Gastroesophageal sphincter (tissue), 4 donors: ENCODE measurements at regions not wholly inside any gene's neighbourhood (a gene's known extent, or its start where the extent isn't known, plus 50 kb on each side); places are given as distances from the start of the nearest gene placed in this dataset.

Source experiments
- ATAC-seq: fragments of 150-250 bp; one replicate; pipeline ENCODE4 v1.9.1; 2016; ENCODE audit warnings: mild to moderate bottlenecking, moderate library complexity
- H3K27ac ChIP-seq, 4 donors: fragments of 200-600 bp; sonication (generic) in 3 of 4; 1 replicate in 3 of 4; 2 replicates in 1 of 4; pipeline ENCODE4 v1.5.1; 2016 to 2019
- H3K27me3 ChIP-seq: fragments of 200-600 bp; sonication (generic); one replicate; pipeline ENCODE4 v1.5.1; 2019
- H3K36me3 ChIP-seq, 2 donors: fragments of 200-600 bp; sonication (generic); one replicate each; pipeline ENCODE4 v1.5.1; 2019; ENCODE audit warnings: control low read depth in 1 of 2
- H3K4me1 ChIP-seq, 3 donors: fragments of 200-600 bp; sonication (generic); 1 replicate in 2 of 3; 2 replicates in 1 of 3; pipeline ENCODE4 v1.5.1; 2016 to 2019; ENCODE audit warnings: control low read depth in 2 of 3
- H3K4me3 ChIP-seq, 2 donors: fragments of 200-600 bp; sonication (generic); one replicate each; pipeline ENCODE4 v1.5.1; 2019; ENCODE audit warnings: mild to moderate bottlenecking in 1 of 2, moderate library complexity in 1 of 2
- H3K9me3 ChIP-seq, 3 donors: fragments of 200-600 bp; sonication (generic); one replicate each; pipeline ENCODE4 v1.5.1; 2017 to 2019; ENCODE audit warnings: control low read depth in 2 of 3
- CTCF ChIP-seq, 4 experiments: fragments of 200-600 bp in 2 of 4; fragments of 450-650 bp in 2 of 4; sonication (generic) in 1 of 4; IDR thresholded peaks; one replicate each; pipeline ENCODE4 v1.5.1; 2017 to 2019; ENCODE audit warnings: antibody characterized with exemption in 4 of 4, mild to moderate bottlenecking in 2 of 4, moderate library complexity in 2 of 4
- EP300 ChIP-seq: sonication (generic); formaldehyde crosslinking; IDR thresholded peaks from one replicate; pipeline ENCODE4 v1.6.1; 2017; ENCODE audit warnings: antibody characterized with exemption, mild to moderate bottlenecking
- POLR2A ChIP-seq, 2 donors: fragments of 450-650 bp; IDR thresholded peaks; one replicate each; pipeline ENCODE4 v1.6.1; 2017; ENCODE audit warnings: antibody characterized with exemption in 2 of 2, mild to moderate bottlenecking in 2 of 2, moderate library complexity in 1 of 2
- POLR2AphosphoS5 ChIP-seq: sonication (generic); formaldehyde crosslinking; IDR thresholded peaks from one replicate; pipeline ENCODE4 v1.6.1; 2017; ENCODE audit warnings: antibody characterized with exemption
- WGBS, 2 donors: methylation state at CpG; one replicate each; pipeline ENCODE4 v1.1.5; 2018; ENCODE audit warnings: low coverage in 1 of 2; 5-methylcytosine and 5-hydroxymethylcytosine counted together

DNA sequence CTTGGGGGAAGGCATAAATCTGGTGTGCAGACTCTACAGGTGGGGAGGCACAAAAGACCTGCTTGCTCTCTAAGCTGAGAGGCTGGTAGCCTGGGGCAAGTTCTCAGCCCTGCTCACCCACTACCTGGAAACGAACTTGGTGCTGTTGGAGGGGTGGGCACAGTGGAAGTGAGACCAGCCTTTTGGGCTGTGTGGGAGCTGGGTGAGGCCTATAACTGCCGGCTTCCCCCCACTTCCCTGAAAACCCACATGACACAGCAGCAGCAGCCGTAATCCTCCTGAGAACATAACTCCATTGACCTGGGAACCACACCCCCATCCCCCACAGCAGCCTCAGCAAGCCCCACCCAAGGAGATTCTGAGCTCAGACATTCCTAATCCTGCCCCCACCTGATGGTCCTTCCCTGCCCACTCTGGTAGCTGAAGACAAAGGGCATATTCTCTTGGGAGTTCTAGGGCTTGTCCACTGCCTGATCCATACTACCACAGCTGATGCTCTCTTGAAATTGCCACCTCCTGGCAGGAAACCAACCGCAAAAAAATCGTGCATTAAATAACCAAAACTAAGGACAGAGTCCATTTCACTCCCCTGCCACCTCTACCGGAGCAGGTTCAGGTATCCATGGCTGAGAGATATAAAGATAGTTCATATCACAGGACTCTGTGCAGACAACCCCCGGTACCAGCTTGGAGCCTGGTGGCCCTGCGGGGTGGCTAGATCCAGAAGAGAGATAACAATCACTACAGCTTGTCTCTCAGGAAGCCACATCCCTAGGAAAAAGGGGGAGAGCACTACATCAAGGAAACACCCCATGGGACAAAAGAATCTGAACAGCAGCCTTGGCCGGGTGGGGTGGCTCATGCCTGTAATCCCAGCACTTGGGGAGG is 178.1 kb downstream of the NDUFA10 start:
- H3K27me3 ChIP-seq = no peaks in the 10 kb centered on the region
- 80 to 96% methylated on average over 4 of the region's 9 CpGs for WGBS, 2 donors
- no peak for ATAC-seq
- H3K9me3 ChIP-seq = peaks cover 0 to 26% (median 0%) of the 10 kb centered on the region in 3 donors
- no peak overlapping the region for H3K4me3 ChIP-seq
- no peak overlapping the region for H3K27ac ChIP-seq
- TF ChIP-seq POLR2A (IDR thresholded peaks at IDR 0.05) (no peak), POLR2AphosphoS5 (no peak)
- H3K4me1 ChIP-seq = no peaks in the 10 kb centered on the region
- H3K36me3 ChIP-seq = no peaks in the 10 kb centered on the region

GRCh38 chr2:239845968-239846367 is 179.2 kb downstream of the NDUFA10 start:
- H3K4me1 ChIP-seq = no peaks in the 10 kb centered on the region
- H3K4me3 ChIP-seq = no peak overlapping the region
- no peaks in the 10 kb centered on the region for H3K36me3 ChIP-seq
- H3K27me3 ChIP-seq = no peaks in the 10 kb centered on the region
- ATAC-seq = no peak
- no peak for TF ChIP-seq EP300
- TF ChIP-seq POLR2A (IDR thresholded peaks at IDR 0.05) = no peak
- TF ChIP-seq CTCF (IDR thresholded peaks at IDR 0.05) = no peak
- TF ChIP-seq POLR2AphosphoS5 = no peak
- H3K27ac ChIP-seq = no peak overlapping the region
- peaks cover 0 to 16% (median 0%) of the 10 kb centered on the region in 3 donors for H3K9me3 ChIP-seq

DNA sequence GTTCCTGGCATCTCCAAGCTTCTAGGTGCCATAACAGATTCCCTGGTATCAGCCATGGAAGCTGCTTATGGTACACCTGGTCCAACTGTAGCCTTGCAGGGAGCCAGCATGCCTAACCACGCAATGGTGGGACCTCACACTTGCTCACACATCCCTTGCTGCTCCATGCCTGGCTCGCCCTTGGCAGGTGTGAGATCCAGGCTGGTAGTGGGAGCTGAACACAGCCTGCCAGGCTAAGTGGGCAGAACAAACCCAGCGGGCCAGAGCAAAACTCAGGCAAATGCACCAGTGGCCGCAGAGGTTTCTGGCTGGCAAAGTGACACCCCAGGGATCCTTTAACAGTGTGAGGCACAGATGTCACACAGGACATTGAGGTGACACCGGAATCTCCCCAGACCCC is 185.8 kb downstream of the NDUFA10 start:
- no peaks in the 10 kb centered on the region for H3K4me1 ChIP-seq
- WGBS, 2 donors = 70% methylated on average over 3 of the region's 5 CpGs; no CpG with 5 or more reads in 1 of the 2 donors
- H3K36me3 ChIP-seq = no peaks in the 10 kb centered on the region
- TF ChIP-seq POLR2AphosphoS5 (no peak), EP300 (no peak), CTCF (IDR thresholded peaks at IDR 0.05) (no peak), POLR2A (IDR thresholded peaks at IDR 0.05) (no peak)
- no peak for ATAC-seq
- no peak overlapping the region for H3K27ac ChIP-seq
- peaks cover 0 to 7% (median 0%) of the 10 kb centered on the region in 3 donors for H3K9me3 ChIP-seq
- no peak overlapping the region for H3K4me3 ChIP-seq
- H3K27me3 ChIP-seq = no peaks in the 10 kb centered on the region

DNA sequence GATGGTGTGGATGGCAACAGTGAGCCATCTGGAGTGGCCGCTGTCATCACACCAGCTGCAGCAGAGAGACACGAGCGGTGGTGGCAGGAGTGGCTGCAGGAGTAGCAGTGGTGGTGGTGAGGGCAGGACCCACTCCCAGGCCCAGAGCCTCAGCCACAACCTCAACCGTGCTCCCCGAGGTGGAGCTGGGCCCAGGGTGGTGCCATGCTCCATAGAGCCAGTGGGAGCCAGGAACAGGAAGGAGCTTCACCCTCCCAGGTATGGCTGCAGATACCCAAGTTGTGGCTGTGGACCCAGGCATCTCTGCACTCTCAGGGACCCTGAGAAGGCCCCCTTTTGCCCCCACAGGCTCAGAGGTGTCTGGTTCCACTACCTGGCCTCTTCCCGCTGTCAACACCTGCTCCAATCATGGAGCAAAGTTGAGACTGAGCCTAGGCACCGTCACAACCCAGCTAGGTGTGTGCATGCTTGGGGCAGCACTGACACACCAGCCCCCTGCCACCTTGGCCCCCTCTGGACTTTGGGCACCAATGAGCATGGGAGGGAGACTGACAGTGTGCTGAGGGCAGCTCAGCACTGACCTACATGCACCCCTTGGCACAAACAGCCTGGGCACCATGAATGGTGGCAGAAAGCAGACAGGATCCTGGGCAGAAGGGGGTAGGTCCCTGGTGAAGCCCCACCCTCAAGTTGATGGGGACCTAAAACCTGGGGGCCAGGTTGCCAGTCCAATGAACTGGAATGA is 188.9 kb downstream of the NDUFA10 start:
- peaks cover 0 to 4% (median 3%) of the 10 kb centered on the region in 3 donors for H3K4me1 ChIP-seq
- 81 to 100% methylated on average over 1 to 5 of the region's 7 CpGs for WGBS, 2 donors
- H3K36me3 ChIP-seq = no peaks in the 10 kb centered on the region
- TF ChIP-seq CTCF (IDR thresholded peaks at IDR 0.05) (no peak), EP300 (no peak), POLR2AphosphoS5 (no peak), POLR2A (IDR thresholded peaks at IDR 0.05) (no peak)
- ATAC-seq = no peak
- H3K4me3 ChIP-seq = no peak overlapping the region
- H3K27me3 ChIP-seq = no peaks in the 10 kb centered on the region
- H3K27ac ChIP-seq = no peak overlapping the region
- peaks cover 0 to 7% (median 0%) of the 10 kb centered on the region in 3 donors for H3K9me3 ChIP-seq

DNA sequence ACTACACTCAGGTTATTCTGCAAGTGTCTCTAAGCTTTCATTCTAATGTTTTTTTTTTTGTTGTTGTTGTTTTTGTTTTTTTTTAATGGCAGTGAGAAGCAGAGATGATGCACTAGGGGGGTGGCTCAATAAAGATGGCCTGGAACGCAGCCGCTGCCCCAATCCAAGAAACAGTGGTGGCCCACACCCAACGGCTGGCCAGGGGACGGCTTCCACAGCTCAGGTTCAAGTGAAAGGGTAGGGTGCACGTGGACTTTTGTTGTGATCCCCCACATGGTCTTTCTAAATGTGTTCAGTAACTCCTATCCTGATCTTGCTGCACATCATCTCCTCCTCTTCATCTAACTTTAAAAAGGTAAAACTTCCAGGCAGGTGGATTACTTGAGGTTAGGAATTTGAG is 190.1 kb downstream of the NDUFA10 start:
- TF ChIP-seq CTCF (IDR thresholded peaks at IDR 0.05) (no peak), POLR2AphosphoS5 (no peak), POLR2A (IDR thresholded peaks at IDR 0.05) (no peak)
- peaks cover 3 to 15% (median 14%) of the 10 kb centered on the region in 3 donors for H3K4me1 ChIP-seq
- H3K27me3 ChIP-seq = no peaks in the 10 kb centered on the region
- H3K27ac ChIP-seq = no peak overlapping the region
- H3K36me3 ChIP-seq = no peaks in the 10 kb centered on the region
- peaks cover 0 to 7% (median 0%) of the 10 kb centered on the region in 3 donors for H3K9me3 ChIP-seq
- no peak overlapping the region for H3K4me3 ChIP-seq
- WGBS, 2 donors = 94 to 100% methylated on average over 1 to 5 of the region's 5 CpGs
- no peak for ATAC-seq
